ENCODE measurements at regions not wholly inside any gene's neighbourhood (a gene's known extent, or its start where the extent isn't known, plus 50 kb on each side); places are given as distances from the start of the nearest gene placed in this dataset.

- no peak for TF ChIP-seq CTCF (IDR thresholded peaks at IDR 0.05; ENCODE audit: partially characterized antibody, unreplicated experiment)
- H3K4me1 Mint-ChIP-seq (ENCODE audit: low read depth, unreplicated experiment): no peaks in the 10 kb centered on the region
- no peak overlapping the region for H3K27ac Mint-ChIP-seq (ENCODE audit: unreplicated experiment)
- no peaks in the 10 kb centered on the region for H3K27me3 Mint-ChIP-seq (ENCODE audit: unreplicated experiment)
- no peak overlapping the region for H3K4me3 Mint-ChIP-seq (ENCODE audit: unreplicated experiment)
- H3K36me3 Mint-ChIP-seq (ENCODE audit: unreplicated experiment): no peaks in the 10 kb centered on the region
- no peak for DNase-seq
- H3K9me3 Mint-ChIP-seq (ENCODE audit: unreplicated experiment): no peaks in the 10 kb centered on the region
These were observed 164.5 kb upstream of the MOCS1 start for GRCh38 chr6:40098774-40099173.

- no peak for DNase-seq
- Mint-ChIP-seq H3K9me3 (ENCODE audit: unreplicated experiment) (no peaks in the 10 kb centered on the region), H3K27ac (ENCODE audit: unreplicated experiment) (no peak overlapping the region), H3K4me3 (ENCODE audit: unreplicated experiment) (no peak overlapping the region), H3K27me3 (ENCODE audit: unreplicated experiment) (no peaks in the 10 kb centered on the region), H3K4me1 (ENCODE audit: low read depth, unreplicated experiment) (no peaks in the 10 kb centered on the region), H3K36me3 (ENCODE audit: unreplicated experiment) (no peaks in the 10 kb centered on the region)
- TF ChIP-seq CTCF (IDR thresholded peaks at IDR 0.05; ENCODE audit: partially characterized antibody, unreplicated experiment): no peak
These were observed 163.3 kb upstream of the MOCS1 start for GRCh38 chr6:40097590-40097989.

- no peak for TF ChIP-seq CTCF (IDR thresholded peaks at IDR 0.05; ENCODE audit: partially characterized antibody, unreplicated experiment)
- Mint-ChIP-seq H3K27me3 (ENCODE audit: unreplicated experiment) (no peaks in the 10 kb centered on the region), H3K4me1 (ENCODE audit: low read depth, unreplicated experiment) (no peaks in the 10 kb centered on the region), H3K9me3 (ENCODE audit: unreplicated experiment) (peaks cover 3% of the 10 kb centered on the region), H3K27ac (ENCODE audit: unreplicated experiment) (no peak overlapping the region), H3K36me3 (ENCODE audit: unreplicated experiment) (no peaks in the 10 kb centered on the region), H3K4me3 (ENCODE audit: unreplicated experiment) (no peak overlapping the region)
- no peak for DNase-seq
These were observed 149.1 kb upstream of the MOCS1 start for GRCh38 chr6:40083141-40083920.

- H3K36me3 Mint-ChIP-seq (ENCODE audit: unreplicated experiment): no peaks in the 10 kb centered on the region
- H3K27me3 Mint-ChIP-seq (ENCODE audit: unreplicated experiment): no peaks in the 10 kb centered on the region
- TF ChIP-seq CTCF (IDR thresholded peaks at IDR 0.05; ENCODE audit: partially characterized antibody, unreplicated experiment): no peak
- no peaks in the 10 kb centered on the region for H3K4me1 Mint-ChIP-seq (ENCODE audit: low read depth, unreplicated experiment)
- H3K27ac Mint-ChIP-seq (ENCODE audit: unreplicated experiment): no peak overlapping the region
- H3K4me3 Mint-ChIP-seq (ENCODE audit: unreplicated experiment): no peak overlapping the region
- peaks cover 1% of the 10 kb centered on the region for H3K9me3 Mint-ChIP-seq (ENCODE audit: unreplicated experiment)
- DNase-seq: no peak
These were observed 148.2 kb upstream of the MOCS1 start for GRCh38 chr6:40082278-40083043.

GRCh38 chr6:40077736-40078135 is 143.5 kb upstream of the MOCS1 start:
- TF ChIP-seq CTCF (IDR thresholded peaks at IDR 0.05; ENCODE audit: partially characterized antibody, unreplicated experiment): no peak
- H3K4me3 Mint-ChIP-seq (ENCODE audit: unreplicated experiment): no peak overlapping the region
- H3K27ac Mint-ChIP-seq (ENCODE audit: unreplicated experiment): no peak overlapping the region
- no peak for DNase-seq
- H3K9me3 Mint-ChIP-seq (ENCODE audit: unreplicated experiment): peaks cover 1% of the 10 kb centered on the region
- no peaks in the 10 kb centered on the region for H3K4me1 Mint-ChIP-seq (ENCODE audit: low read depth, unreplicated experiment)
- H3K36me3 Mint-ChIP-seq (ENCODE audit: unreplicated experiment): no peaks in the 10 kb centered on the region
- peaks cover 2% of the 10 kb centered on the region for H3K27me3 Mint-ChIP-seq (ENCODE audit: unreplicated experiment)
